Dermis microvascular lymphatic vessel endothelial cell (primary cell): ENCODE measurements at regions not wholly inside any gene's neighbourhood (a gene's known extent, or its start where the extent isn't known, plus 50 kb on each side); places are given as distances from the start of the nearest gene placed in this dataset.

Source experiments
- DNase-seq, 2 donors: peaks; one replicate each; pipeline versions ENCODE4 v3.0.0 to v3.0.0-alpha.2; 2010; ENCODE audit warnings: low read depth in 2 of 2

GRCh38 chr1:192713921-192714320, 78.0 kb downstream of the RGS13 start:
- DNase-seq = no peak

- no peak for DNase-seq
These were observed 84.2 kb upstream of the RGS2 start for GRCh38 chr1:192724670-192725069.

GRCh38 chr1:192726820-192727504, 81.9 kb upstream of the RGS2 start:
- no peak for DNase-seq

- no peak for DNase-seq
These were observed 79.3 kb upstream of the RGS2 start for GRCh38 chr1:192729500-192729899.

GRCh38 chr1:192730198-192730597, 78.6 kb upstream of the RGS2 start:
- no peak for DNase-seq

GRCh38 chr1:192732787-192733186, 76.1 kb upstream of the RGS2 start:
- no peak for DNase-seq

- no peak for DNase-seq
These were observed 73.4 kb upstream of the RGS2 start for GRCh38 chr1:192735298-192735915.

GRCh38 chr1:192737306-192737705, 71.5 kb upstream of the RGS2 start:
- DNase-seq = no peak

GRCh38 chr1:192739476-192740184, 69.2 kb upstream of the RGS2 start:
- no peak for DNase-seq

GRCh38 chr1:192740214-192740613, 68.6 kb upstream of the RGS2 start:
- no peak for DNase-seq

GRCh38 chr1:192741095-192741494, 67.7 kb upstream of the RGS2 start:
- DNase-seq = no peak

GRCh38 chr1:192747301-192747700, 61.5 kb upstream of the RGS2 start:
- DNase-seq = no peak

- no peak for DNase-seq
These were observed 60.9 kb upstream of the RGS2 start for GRCh38 chr1:192747943-192748342.

- DNase-seq = peak in 1 of 2 donors; percentile 11
These were observed 59.5 kb upstream of the RGS2 start for GRCh38 chr1:192749349-192749748.

GRCh38 chr1:192751260-192751659, 57.6 kb upstream of the RGS2 start:
- DNase-seq = no peak

- no peak for DNase-seq
These were observed 52.5 kb upstream of the RGS2 start for GRCh38 chr1:192756314-192756713.

GRCh38 chr1:192756847-192757246, 52.0 kb upstream of the RGS2 start:
- DNase-seq = no peak

GRCh38 chr1:192758492-192758891, 50.3 kb upstream of the RGS2 start:
- no peak for DNase-seq
